MCF 10A (cell line): ENCODE measurements at regions not wholly inside any gene's neighbourhood (a gene's known extent, or its start where the extent isn't known, plus 50 kb on each side); places are given as distances from the start of the nearest gene placed in this dataset.

Source experiments
- BruUV-seq: library from RNA; stranded (reverse); fragments of 400-500 nt; replicated peaks from 2 replicates; lab custom pipeline; 2021; lab: Mats Ljungman, UMichigan
- CTCF ChIA-PET: fragments of 300-600 bp; sonication (Branson Sonifier 250); formaldehyde crosslinking; extraction: SDS; loops from one replicate; lab custom pipeline; 2021; ENCODE audit warnings: antibody characterized with exemption, inconsistent platforms; lab: Yijun Ruan, JAX
- POLR2A ChIA-PET: fragments of 300-600, 350-650 bp; sonication (Branson Sonifier 250); formaldehyde crosslinking; extraction: SDS; loops from one replicate; lab custom pipeline; 2020; ENCODE audit warnings: antibody characterized with exemption, inconsistent platforms; lab: Yijun Ruan, JAX
- DNase-seq: peaks from one replicate; pipeline ENCODE4 v3.0.0-alpha.2; 2018; ENCODE audit not compliant: unreplicated experiment
- H3K27ac Mint-ChIP-seq: one replicate; pipeline ENCODE4 v1.8.0; 2022; ENCODE audit warnings: mild to moderate bottlenecking, low read depth, mixed read lengths; ENCODE audit not compliant: unreplicated experiment
- H3K27me3 Mint-ChIP-seq: one replicate; pipeline ENCODE4 v1.8.0; 2022; ENCODE audit warnings: mixed read lengths; ENCODE audit not compliant: insufficient read depth, unreplicated experiment
- H3K36me3 Mint-ChIP-seq: one replicate; pipeline ENCODE4 v1.8.0; 2022; ENCODE audit warnings: mild to moderate bottlenecking, moderate library complexity, mixed read lengths; ENCODE audit not compliant: insufficient read depth, unreplicated experiment
- H3K4me1 Mint-ChIP-seq: one replicate; pipeline ENCODE4 v1.8.0; 2022; ENCODE audit warnings: mixed read lengths; ENCODE audit not compliant: insufficient read depth, unreplicated experiment
- H3K4me3 Mint-ChIP-seq: one replicate; pipeline ENCODE4 v1.8.0; 2022; ENCODE audit warnings: mild to moderate bottlenecking, moderate library complexity, mixed read lengths; ENCODE audit not compliant: unreplicated experiment
- H3K9me3 Mint-ChIP-seq: one replicate; pipeline ENCODE4 v1.8.0; 2022; ENCODE audit warnings: mixed read lengths; ENCODE audit not compliant: unreplicated experiment
- CTCF ChIP-seq: fragments of 200-600 bp; IDR thresholded peaks from one replicate; pipeline ENCODE4 v1.8.0; 2022; ENCODE audit warnings: antibody characterized with exemption, mild to moderate bottlenecking; ENCODE audit not compliant: unreplicated experiment
- intact Hi-C: fragments of 100-400 bp; cut with micrococcal nuclease; formaldehyde crosslinking; loops from 2 replicates; pipeline ENCODE4 v1.14.1; 2022

GRCh38 chr1:83747853-83748482 lies 251.0 kb downstream of the TTLL7 start:
- POLR2A ChIA-PET = no interaction called here

DNA sequence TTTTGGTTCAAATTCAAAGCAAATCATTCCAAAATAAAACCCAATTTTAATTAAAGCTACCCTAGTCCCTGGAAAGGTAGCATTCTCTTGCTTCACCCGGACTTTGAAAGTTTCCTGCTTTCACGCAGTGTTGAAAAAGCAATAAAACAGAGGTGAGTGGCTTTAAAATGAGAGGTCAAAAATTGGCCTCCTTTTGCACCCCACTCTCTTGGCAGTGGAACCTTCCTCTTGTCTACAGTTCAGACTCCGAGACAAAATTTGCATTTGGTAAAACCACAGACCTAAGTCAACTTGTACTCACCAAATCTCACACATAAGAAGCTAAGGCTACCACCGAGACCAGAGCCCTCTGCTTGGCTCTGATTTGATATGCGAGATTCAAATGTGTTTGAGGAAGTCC lies 252.7 kb downstream of the TTLL7 start:
- no peak overlapping the region for H3K27ac Mint-ChIP-seq
- TF ChIP-seq CTCF = no peak
- BruUV-seq = no TSS peak

More at GRCh38 chr1:83747853-83748482, 251.0 kb downstream of the TTLL7 start:
- no peak overlapping the region for H3K27ac Mint-ChIP-seq
- no peak for TF ChIP-seq CTCF
- intact Hi-C loops = no loop called here
- H3K9me3 Mint-ChIP-seq = no peaks in the 10 kb centered on the region
- H3K36me3 Mint-ChIP-seq = no peaks in the 10 kb centered on the region
- CTCF ChIA-PET = no interaction called here
- H3K4me3 Mint-ChIP-seq = no peak overlapping the region
- H3K4me1 Mint-ChIP-seq = no peaks in the 10 kb centered on the region
- BruUV-seq = no TSS peak
- no peak for DNase-seq
- H3K27me3 Mint-ChIP-seq = no peaks in the 10 kb centered on the region

GRCh38 chr1:83742446-83742845 lies 256.5 kb downstream of the TTLL7 start:
- H3K36me3 Mint-ChIP-seq = no peaks in the 10 kb centered on the region
- ChIA-PET POLR2A (interaction anchor here (0.7 kb wide), 1 partner anchor 19 kb away, joined by 3 read pairs; no protein-coding TSS in a partner anchor), CTCF (interaction anchor here (1.0 kb wide), 1 partner anchor 25 kb away, joined by 3 read pairs; no protein-coding TSS in a partner anchor)
- no peaks in the 10 kb centered on the region for H3K27me3 Mint-ChIP-seq
- DNase-seq = no peak
- no peak for TF ChIP-seq CTCF
- no peaks in the 10 kb centered on the region for H3K4me1 Mint-ChIP-seq
- intact Hi-C loops = no loop called here
- BruUV-seq = no TSS peak
- H3K4me3 Mint-ChIP-seq = no peak overlapping the region
- H3K9me3 Mint-ChIP-seq = no peaks in the 10 kb centered on the region
- no peak overlapping the region for H3K27ac Mint-ChIP-seq

More for the DNA sequence above, 252.7 kb downstream of the TTLL7 start:
- H3K27me3 Mint-ChIP-seq = no peaks in the 10 kb centered on the region
- no peak overlapping the region for H3K4me3 Mint-ChIP-seq
- POLR2A ChIA-PET = no interaction called here
- DNase-seq = no peak
- CTCF ChIA-PET = interaction anchor here (0.7 kb wide), 1 partner anchor 297 kb away, joined by 3 read pairs; no protein-coding TSS in a partner anchor
- no peaks in the 10 kb centered on the region for H3K4me1 Mint-ChIP-seq
- intact Hi-C loops = no loop called here
- H3K36me3 Mint-ChIP-seq = no peaks in the 10 kb centered on the region
- no peaks in the 10 kb centered on the region for H3K9me3 Mint-ChIP-seq

- POLR2A ChIA-PET = interaction anchor here (0.6 to 0.7 kb wide), 2 partner anchors 18 to 19 kb away, joined by 3 read pairs; no protein-coding TSS in a partner anchor
- intact Hi-C loops = no loop called here
Measured at GRCh38 chr1:83741770-83742169, 257.2 kb downstream of the TTLL7 start.

More at GRCh38 chr1:83741770-83742169, 257.2 kb downstream of the TTLL7 start:
- Mint-ChIP-seq H3K9me3 (no peaks in the 10 kb centered on the region), H3K4me3 (no peak overlapping the region), H3K27me3 (no peaks in the 10 kb centered on the region), H3K27ac (no peak overlapping the region), H3K36me3 (no peaks in the 10 kb centered on the region), H3K4me1 (no peaks in the 10 kb centered on the region)
- TF ChIP-seq CTCF = no peak
- CTCF ChIA-PET = interaction anchor here (1.0 kb wide), 1 partner anchor 24 kb away, joined by 3 read pairs; no protein-coding TSS in a partner anchor
- no peak for DNase-seq
- BruUV-seq = no TSS peak
